ENCODE measurements at regions not wholly inside any gene's neighbourhood (a gene's known extent, or its start where the extent isn't known, plus 50 kb on each side); places are given as distances from the start of the nearest gene placed in this dataset.
A peak's percentile ranks its signal among the peaks of the same experiment; 100 is the strongest.

GRCh38 chr7:25720427-25720826, 431.6 kb upstream of the NFE2L3 start:
- TF ChIP-seq POLR2A (IDR thresholded peaks at IDR 0.05) (no peak), EP300 (IDR thresholded peaks at IDR 0.05) (no peak)
- TF ChIP-seq, protein P1, sequence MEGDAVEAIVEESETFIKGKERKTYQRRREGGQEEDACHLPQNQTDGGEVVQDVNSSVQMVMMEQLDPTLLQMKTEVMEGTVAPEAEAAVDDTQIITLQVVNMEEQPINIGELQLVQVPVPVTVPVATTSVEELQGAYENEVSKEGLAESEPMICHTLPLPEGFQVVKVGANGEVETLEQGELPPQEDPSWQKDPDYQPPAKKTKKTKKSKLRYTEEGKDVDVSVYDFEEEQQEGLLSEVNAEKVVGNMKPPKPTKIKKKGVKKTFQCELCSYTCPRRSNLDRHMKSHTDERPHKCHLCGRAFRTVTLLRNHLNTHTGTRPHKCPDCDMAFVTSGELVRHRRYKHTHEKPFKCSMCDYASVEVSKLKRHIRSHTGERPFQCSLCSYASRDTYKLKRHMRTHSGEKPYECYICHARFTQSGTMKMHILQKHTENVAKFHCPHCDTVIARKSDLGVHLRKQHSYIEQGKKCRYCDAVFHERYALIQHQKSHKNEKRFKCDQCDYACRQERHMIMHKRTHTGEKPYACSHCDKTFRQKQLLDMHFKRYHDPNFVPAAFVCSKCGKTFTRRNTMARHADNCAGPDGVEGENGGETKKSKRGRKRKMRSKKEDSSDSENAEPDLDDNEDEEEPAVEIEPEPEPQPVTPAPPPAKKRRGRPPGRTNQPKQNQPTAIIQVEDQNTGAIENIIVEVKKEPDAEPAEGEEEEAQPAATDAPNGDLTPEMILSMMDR (IDR thresholded peaks at IDR 0.05): peak in 1 of 5 experiments; percentile 14
